Glutamatergic neuron (in vitro differentiated cells): ENCODE measurements at regions not wholly inside any gene's neighbourhood (a gene's known extent, or its start where the extent isn't known, plus 50 kb on each side); places are given as distances from the start of the nearest gene placed in this dataset.

Experiments
- DNase-seq: peaks from one replicate; pipeline ENCODE4 v3.0.0; 2022
- H3K27ac Mint-ChIP-seq: one replicate; pipeline ENCODE4 v1.8.0; 2020; ENCODE audit warnings: mild to moderate bottlenecking, mixed read lengths, inconsistent platforms; ENCODE audit not compliant: unreplicated experiment
- H3K27me3 Mint-ChIP-seq: one replicate; pipeline ENCODE4 v1.8.0; 2020; ENCODE audit warnings: mild to moderate bottlenecking, moderate library complexity, mixed read lengths, inconsistent platforms; ENCODE audit not compliant: unreplicated experiment
- H3K36me3 Mint-ChIP-seq: one replicate; pipeline ENCODE4 v1.8.0; 2020; ENCODE audit warnings: mild to moderate bottlenecking, mixed read lengths, inconsistent platforms; ENCODE audit not compliant: unreplicated experiment
- H3K4me1 Mint-ChIP-seq: one replicate; pipeline ENCODE4 v1.8.0; 2020; ENCODE audit warnings: mild to moderate bottlenecking, low read depth, mixed read lengths, inconsistent platforms; ENCODE audit not compliant: unreplicated experiment
- H3K4me3 Mint-ChIP-seq: one replicate; pipeline ENCODE4 v1.8.0; 2020; ENCODE audit warnings: mild to moderate bottlenecking, mixed read lengths, inconsistent platforms; ENCODE audit not compliant: unreplicated experiment
- H3K9me3 Mint-ChIP-seq: one replicate; pipeline ENCODE4 v1.8.0; 2020; ENCODE audit warnings: mild to moderate bottlenecking, moderate library complexity, mixed read lengths, inconsistent platforms; ENCODE audit not compliant: unreplicated experiment
- CTCF ChIP-seq: fragments of 200-600 bp; sonication (generic); IDR thresholded peaks from one replicate; pipeline ENCODE4 v1.5.0; 2021; ENCODE audit not compliant: partially characterized antibody, unreplicated experiment

GRCh38 chr1:181406989-181407388 lies 76.3 kb upstream of the CACNA1E start:
- no peak for DNase-seq
- no peak for TF ChIP-seq CTCF
- no peak overlapping the region for H3K4me3 Mint-ChIP-seq
- no peaks in the 10 kb centered on the region for H3K4me1 Mint-ChIP-seq
- peaks cover 2% of the 10 kb centered on the region for H3K27me3 Mint-ChIP-seq
- H3K36me3 Mint-ChIP-seq = no peaks in the 10 kb centered on the region
- peaks cover 1% of the 10 kb centered on the region for H3K9me3 Mint-ChIP-seq
- H3K27ac Mint-ChIP-seq = no peak overlapping the region

- H3K4me1 Mint-ChIP-seq = no peaks in the 10 kb centered on the region
- TF ChIP-seq CTCF = no peak
- H3K27me3 Mint-ChIP-seq = no peaks in the 10 kb centered on the region
- DNase-seq = no peak
- H3K36me3 Mint-ChIP-seq = no peaks in the 10 kb centered on the region
- H3K27ac Mint-ChIP-seq = no peak overlapping the region
- H3K4me3 Mint-ChIP-seq = no peak overlapping the region
- peaks cover 2% of the 10 kb centered on the region for H3K9me3 Mint-ChIP-seq
Measured at GRCh38 chr1:181409981-181410380, 73.3 kb upstream of the CACNA1E start.

GRCh38 chr1:181412746-181413145 lies 70.6 kb upstream of the CACNA1E start:
- H3K4me3 Mint-ChIP-seq = no peak overlapping the region
- no peak overlapping the region for H3K27ac Mint-ChIP-seq
- no peaks in the 10 kb centered on the region for H3K4me1 Mint-ChIP-seq
- H3K9me3 Mint-ChIP-seq = peaks cover 2% of the 10 kb centered on the region
- DNase-seq = no peak
- TF ChIP-seq CTCF = no peak
- no peaks in the 10 kb centered on the region for H3K36me3 Mint-ChIP-seq
- no peaks in the 10 kb centered on the region for H3K27me3 Mint-ChIP-seq

- no peak overlapping the region for H3K4me3 Mint-ChIP-seq
- H3K4me1 Mint-ChIP-seq = no peaks in the 10 kb centered on the region
- H3K36me3 Mint-ChIP-seq = no peaks in the 10 kb centered on the region
- peaks cover 2% of the 10 kb centered on the region for H3K9me3 Mint-ChIP-seq
- DNase-seq = no peak
- TF ChIP-seq CTCF = no peak
- no peaks in the 10 kb centered on the region for H3K27me3 Mint-ChIP-seq
- no peak overlapping the region for H3K27ac Mint-ChIP-seq
Measured at GRCh38 chr1:181413195-181413815, 70.0 kb upstream of the CACNA1E start.

- no peak for TF ChIP-seq CTCF
- no peak overlapping the region for H3K4me3 Mint-ChIP-seq
- no peak overlapping the region for H3K27ac Mint-ChIP-seq
- no peak for DNase-seq
- no peaks in the 10 kb centered on the region for H3K27me3 Mint-ChIP-seq
- peaks cover 2% of the 10 kb centered on the region for H3K9me3 Mint-ChIP-seq
- no peaks in the 10 kb centered on the region for H3K4me1 Mint-ChIP-seq
- H3K36me3 Mint-ChIP-seq = no peaks in the 10 kb centered on the region
Measured at GRCh38 chr1:181413836-181414235, 69.5 kb upstream of the CACNA1E start.
